Prostate gland (tissue), 2 donors: ENCODE measurements at regions not wholly inside any gene's neighbourhood (a gene's known extent, or its start where the extent isn't known, plus 50 kb on each side); places are given as distances from the start of the nearest gene placed in this dataset.

ENCODE experiments used
- CTCF ChIP-seq, 4 experiments: fragments of 200-600 bp in 2 of 4; fragments of 450-650 bp in 2 of 4; sonication (generic) in 2 of 4; IDR thresholded peaks; 1 replicate in 3 of 4; 2 replicates in 1 of 4; pipeline ENCODE4 v1.5.1; 2016 to 2019; ENCODE audit warnings: antibody characterized with exemption in 4 of 4, mild to moderate bottlenecking in 2 of 4, moderate library complexity in 2 of 4
- POLR2A ChIP-seq: fragments of 450-650 bp; IDR thresholded peaks from one replicate; pipeline ENCODE4 v1.6.1; 2016; ENCODE audit warnings: antibody characterized with exemption, mild to moderate bottlenecking

GRCh38 chr10:2979306-2979705 is 88.0 kb upstream of the PFKP start:
- TF ChIP-seq POLR2A (no peak), CTCF (IDR thresholded peaks at IDR 0.05) (no peak)
